ENCODE measurements at regions not wholly inside any gene's neighbourhood (a gene's known extent, or its start where the extent isn't known, plus 50 kb on each side); places are given as distances from the start of the nearest gene placed in this dataset.

- no peaks in the 10 kb centered on the region for H3K27me3 ChIP-seq (ENCODE audit: control insufficient read depth, insufficient read depth, low read length)
- H3K4me1 ChIP-seq (ENCODE audit: control insufficient read depth, insufficient read depth, low read length): no peaks in the 10 kb centered on the region
These were observed 254.6 kb downstream of the GASK1B start for GRCh38 chr4:157918036-157918832.

GRCh38 chr4:157912212-157912611 lies 260.6 kb downstream of the GASK1B start:
- Histone ChIP-seq H3K9ac (ENCODE audit: low read length) (no peak overlapping the region), H3K27me3 (ENCODE audit: control insufficient read depth, insufficient read depth, low read length) (no peaks in the 10 kb centered on the region), H3K4me1 (ENCODE audit: control insufficient read depth, insufficient read depth, low read length) (no peaks in the 10 kb centered on the region), H3K4me3 (ENCODE audit: low read length) (no peak overlapping the region), H3K36me3 (ENCODE audit: control insufficient read depth, insufficient read depth, low read length) (no peaks in the 10 kb centered on the region), H3K9me3 (ENCODE audit: control insufficient read depth, low read length) (no peaks in the 10 kb centered on the region)

More at GRCh38 chr4:157918036-157918832, 254.6 kb downstream of the GASK1B start:
- Histone ChIP-seq H3K4me3 (ENCODE audit: low read length) (no peak overlapping the region), H3K9me3 (ENCODE audit: control insufficient read depth, low read length) (no peaks in the 10 kb centered on the region), H3K36me3 (ENCODE audit: control insufficient read depth, insufficient read depth, low read length) (no peaks in the 10 kb centered on the region), H3K9ac (ENCODE audit: low read length) (no peak overlapping the region)

- no peaks in the 10 kb centered on the region for H3K9me3 ChIP-seq (ENCODE audit: control insufficient read depth, low read length)
- H3K27me3 ChIP-seq (ENCODE audit: control insufficient read depth, insufficient read depth, low read length): no peaks in the 10 kb centered on the region
- no peak overlapping the region for H3K4me3 ChIP-seq (ENCODE audit: low read length)
- no peak overlapping the region for H3K9ac ChIP-seq (ENCODE audit: low read length)
- H3K4me1 ChIP-seq (ENCODE audit: control insufficient read depth, insufficient read depth, low read length): no peaks in the 10 kb centered on the region
- H3K36me3 ChIP-seq (ENCODE audit: control insufficient read depth, insufficient read depth, low read length): no peaks in the 10 kb centered on the region
These were observed 261.2 kb downstream of the GASK1B start for GRCh38 chr4:157911662-157912061.

GRCh38 chr4:157908691-157909090 lies 264.1 kb downstream of the GASK1B start:
- H3K9ac ChIP-seq (ENCODE audit: low read length): no peak overlapping the region
- no peaks in the 10 kb centered on the region for H3K27me3 ChIP-seq (ENCODE audit: control insufficient read depth, insufficient read depth, low read length)
- no peak overlapping the region for H3K4me3 ChIP-seq (ENCODE audit: low read length)
- H3K4me1 ChIP-seq (ENCODE audit: control insufficient read depth, insufficient read depth, low read length): no peaks in the 10 kb centered on the region
- H3K36me3 ChIP-seq (ENCODE audit: control insufficient read depth, insufficient read depth, low read length): no peaks in the 10 kb centered on the region
- no peaks in the 10 kb centered on the region for H3K9me3 ChIP-seq (ENCODE audit: control insufficient read depth, low read length)

- Histone ChIP-seq H3K9ac (ENCODE audit: low read length) (no peak overlapping the region), H3K4me3 (ENCODE audit: low read length) (no peak overlapping the region), H3K9me3 (ENCODE audit: control insufficient read depth, low read length) (no peaks in the 10 kb centered on the region), H3K36me3 (ENCODE audit: control insufficient read depth, insufficient read depth, low read length) (no peaks in the 10 kb centered on the region), H3K4me1 (ENCODE audit: control insufficient read depth, insufficient read depth, low read length) (no peaks in the 10 kb centered on the region), H3K27me3 (ENCODE audit: control insufficient read depth, insufficient read depth, low read length) (no peaks in the 10 kb centered on the region)
These were observed 264.8 kb downstream of the GASK1B start for GRCh38 chr4:157908031-157908430.

GRCh38 chr4:157907226-157907946 lies 265.4 kb downstream of the GASK1B start:
- Histone ChIP-seq H3K36me3 (ENCODE audit: control insufficient read depth, insufficient read depth, low read length) (no peaks in the 10 kb centered on the region), H3K9ac (ENCODE audit: low read length) (no peak overlapping the region), H3K9me3 (ENCODE audit: control insufficient read depth, low read length) (no peaks in the 10 kb centered on the region), H3K4me3 (ENCODE audit: low read length) (no peak overlapping the region), H3K4me1 (ENCODE audit: control insufficient read depth, insufficient read depth, low read length) (no peaks in the 10 kb centered on the region), H3K27me3 (ENCODE audit: control insufficient read depth, insufficient read depth, low read length) (no peaks in the 10 kb centered on the region)

GRCh38 chr4:157898836-157899605 lies 273.8 kb downstream of the GASK1B start:
- no peak overlapping the region for H3K4me3 ChIP-seq (ENCODE audit: low read length)
- no peaks in the 10 kb centered on the region for H3K36me3 ChIP-seq (ENCODE audit: control insufficient read depth, insufficient read depth, low read length)

GRCh38 chr4:157897855-157898370 lies 274.9 kb downstream of the GASK1B start:
- H3K9me3 ChIP-seq (ENCODE audit: control insufficient read depth, low read length): no peaks in the 10 kb centered on the region
- H3K4me1 ChIP-seq (ENCODE audit: control insufficient read depth, insufficient read depth, low read length): no peaks in the 10 kb centered on the region
- no peaks in the 10 kb centered on the region for H3K27me3 ChIP-seq (ENCODE audit: control insufficient read depth, insufficient read depth, low read length)
- H3K4me3 ChIP-seq (ENCODE audit: low read length): no peak overlapping the region
- H3K9ac ChIP-seq (ENCODE audit: low read length): no peak overlapping the region
- no peaks in the 10 kb centered on the region for H3K36me3 ChIP-seq (ENCODE audit: control insufficient read depth, insufficient read depth, low read length)

More at GRCh38 chr4:157898836-157899605, 273.8 kb downstream of the GASK1B start:
- no peaks in the 10 kb centered on the region for H3K9me3 ChIP-seq (ENCODE audit: control insufficient read depth, low read length)
- no peaks in the 10 kb centered on the region for H3K4me1 ChIP-seq (ENCODE audit: control insufficient read depth, insufficient read depth, low read length)
- H3K9ac ChIP-seq (ENCODE audit: low read length): no peak overlapping the region
- no peaks in the 10 kb centered on the region for H3K27me3 ChIP-seq (ENCODE audit: control insufficient read depth, insufficient read depth, low read length)

- Histone ChIP-seq H3K9me3 (ENCODE audit: control insufficient read depth, low read length) (no peaks in the 10 kb centered on the region), H3K27me3 (ENCODE audit: control insufficient read depth, insufficient read depth, low read length) (no peaks in the 10 kb centered on the region), H3K9ac (ENCODE audit: low read length) (no peak overlapping the region), H3K4me3 (ENCODE audit: low read length) (no peak overlapping the region), H3K4me1 (ENCODE audit: control insufficient read depth, insufficient read depth, low read length) (no peaks in the 10 kb centered on the region), H3K36me3 (ENCODE audit: control insufficient read depth, insufficient read depth, low read length) (no peaks in the 10 kb centered on the region)
These were observed 276.1 kb downstream of the GASK1B start for GRCh38 chr4:157896726-157897125.

GRCh38 chr4:157895205-157895604 lies 277.6 kb downstream of the GASK1B start:
- H3K4me3 ChIP-seq (ENCODE audit: low read length): no peak overlapping the region
- H3K9me3 ChIP-seq (ENCODE audit: control insufficient read depth, low read length): no peaks in the 10 kb centered on the region
- H3K4me1 ChIP-seq (ENCODE audit: control insufficient read depth, insufficient read depth, low read length): no peaks in the 10 kb centered on the region
- no peaks in the 10 kb centered on the region for H3K36me3 ChIP-seq (ENCODE audit: control insufficient read depth, insufficient read depth, low read length)
- H3K27me3 ChIP-seq (ENCODE audit: control insufficient read depth, insufficient read depth, low read length): no peaks in the 10 kb centered on the region
- H3K9ac ChIP-seq (ENCODE audit: low read length): no peak overlapping the region

- no peak overlapping the region for H3K4me3 ChIP-seq (ENCODE audit: low read length)
- H3K36me3 ChIP-seq (ENCODE audit: control insufficient read depth, insufficient read depth, low read length): no peaks in the 10 kb centered on the region
- no peak overlapping the region for H3K9ac ChIP-seq (ENCODE audit: low read length)
- H3K27me3 ChIP-seq (ENCODE audit: control insufficient read depth, insufficient read depth, low read length): no peaks in the 10 kb centered on the region
- no peaks in the 10 kb centered on the region for H3K4me1 ChIP-seq (ENCODE audit: control insufficient read depth, insufficient read depth, low read length)
- no peaks in the 10 kb centered on the region for H3K9me3 ChIP-seq (ENCODE audit: control insufficient read depth, low read length)
These were observed 283.0 kb downstream of the GASK1B start for GRCh38 chr4:157889788-157890187.

GRCh38 chr4:157888281-157888680 lies 284.5 kb downstream of the GASK1B start:
- H3K9me3 ChIP-seq (ENCODE audit: control insufficient read depth, low read length): no peaks in the 10 kb centered on the region
- no peak overlapping the region for H3K4me3 ChIP-seq (ENCODE audit: low read length)
- H3K9ac ChIP-seq (ENCODE audit: low read length): no peak overlapping the region
- no peaks in the 10 kb centered on the region for H3K36me3 ChIP-seq (ENCODE audit: control insufficient read depth, insufficient read depth, low read length)
- no peaks in the 10 kb centered on the region for H3K27me3 ChIP-seq (ENCODE audit: control insufficient read depth, insufficient read depth, low read length)
- no peaks in the 10 kb centered on the region for H3K4me1 ChIP-seq (ENCODE audit: control insufficient read depth, insufficient read depth, low read length)

Data from mucosa of stomach (tissue), 1 donor.